HG03354 (cell line): ENCODE measurements at regions not wholly inside any gene's neighbourhood (a gene's known extent, or its start where the extent isn't known, plus 50 kb on each side); places are given as distances from the start of the nearest gene placed in this dataset.
"Not testable (repeated sequence)": the region's sequence is repeated elsewhere in the genome, so short reads cannot be mapped to it uniquely, and the experiment has no call there.

ENCODE experiments used
- ATAC-seq: cut with Tn5 transposase; IDR thresholded peaks from one replicate; pipeline ENCODE4 v1.9.1; 2021; ENCODE audit warnings: mild to moderate bottlenecking; ENCODE audit not compliant: unreplicated experiment, poor library complexity, severe bottlenecking

DNA sequence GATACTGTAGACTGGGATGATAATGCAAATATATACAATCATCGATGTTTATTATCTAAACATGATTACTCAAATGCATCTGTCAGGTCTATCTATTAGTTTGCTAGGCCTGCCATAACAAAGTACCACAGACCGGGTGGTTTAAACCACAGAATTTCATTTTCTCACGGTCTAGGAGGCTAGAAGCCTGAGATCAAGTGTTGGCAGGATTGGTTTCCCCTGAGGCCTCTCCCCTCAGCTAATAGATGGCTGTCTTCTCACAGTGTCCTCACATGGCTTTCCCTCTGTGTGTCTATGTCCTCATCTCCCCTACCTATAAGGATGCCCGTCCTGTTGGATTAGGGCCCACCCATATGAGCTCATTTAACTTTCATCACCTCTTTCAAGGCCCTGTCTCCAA lies 512.6 kb upstream of the SLC35B3 start:
- no peak for ATAC-seq

DNA sequence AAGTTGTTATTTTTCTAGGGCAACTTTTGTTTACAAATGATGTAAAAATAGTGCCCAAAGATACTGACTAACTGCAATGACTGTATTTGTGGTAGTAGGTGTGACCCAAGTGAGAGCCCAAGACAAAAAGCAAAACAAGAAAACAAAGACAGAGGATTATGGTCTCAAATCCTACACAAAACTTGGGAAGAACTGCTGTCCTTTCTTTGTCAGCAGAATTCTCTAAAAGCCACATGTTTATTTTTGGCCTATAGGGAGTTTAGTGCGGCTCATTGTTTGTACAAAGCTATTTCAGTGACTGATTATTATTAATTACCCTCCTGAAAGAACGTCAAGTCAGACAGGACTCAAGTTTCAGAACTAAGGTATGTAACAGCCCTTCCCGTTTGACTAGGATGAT lies 509.2 kb upstream of the SLC35B3 start:
- ATAC-seq: no peak

DNA sequence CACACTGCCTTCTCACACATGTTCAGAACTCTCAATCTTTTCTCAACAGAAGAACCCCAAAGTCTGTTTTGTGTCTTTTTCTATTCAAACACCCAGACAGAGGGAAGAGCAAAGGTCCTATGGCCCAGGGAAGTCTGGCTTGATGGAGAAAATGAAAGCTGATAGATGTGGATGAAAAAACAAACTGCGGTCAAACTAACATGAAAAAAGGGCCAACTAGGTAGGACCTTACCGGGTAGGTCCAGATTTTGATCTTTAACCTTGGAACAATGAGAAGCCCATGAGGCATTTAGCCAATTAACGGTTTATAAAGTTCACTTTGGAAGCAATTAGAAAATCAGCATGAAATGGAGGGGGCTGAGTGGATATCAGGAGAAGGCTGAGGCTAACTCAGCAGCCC lies 507.7 kb upstream of the SLC35B3 start:
- no peak for ATAC-seq

DNA sequence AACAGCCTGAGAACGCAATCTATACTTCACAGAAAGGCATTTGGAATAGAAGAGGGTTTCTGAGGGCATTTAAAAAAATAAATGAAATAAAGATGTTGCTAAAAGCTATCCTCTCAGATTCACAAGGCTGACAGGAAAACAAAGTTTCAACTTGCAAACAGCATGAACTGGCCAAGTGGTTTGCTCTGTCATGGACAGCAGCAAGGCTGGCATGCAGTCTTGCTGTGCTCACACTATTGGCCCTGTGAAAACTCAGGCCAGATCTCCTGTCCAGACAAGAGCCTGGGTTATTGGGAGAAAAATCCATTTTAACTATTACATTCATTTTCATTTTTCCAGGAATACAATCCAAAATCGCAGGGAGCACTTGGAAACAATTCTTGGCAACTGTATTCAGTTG lies 506.2 kb upstream of the SLC35B3 start:
- ATAC-seq: no peak

DNA sequence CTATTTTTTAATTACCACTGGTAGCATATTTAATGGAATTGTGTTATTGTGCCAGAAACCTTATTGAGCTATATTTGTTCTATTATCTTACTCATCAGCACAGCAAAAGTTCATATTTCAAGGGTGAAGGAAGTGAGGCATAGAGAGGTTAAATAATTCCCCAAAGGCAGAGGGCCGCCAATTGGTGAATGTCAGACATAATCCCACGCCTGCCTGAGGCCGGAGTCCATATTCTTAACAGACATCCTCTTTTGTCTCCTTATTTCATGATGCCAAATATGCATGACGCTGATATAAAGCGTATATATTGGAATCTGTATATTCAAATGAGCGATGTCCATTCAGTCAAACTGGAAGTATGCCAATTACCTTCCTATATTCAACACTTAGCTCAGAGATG lies 505.0 kb upstream of the SLC35B3 start:
- ATAC-seq: no peak

DNA sequence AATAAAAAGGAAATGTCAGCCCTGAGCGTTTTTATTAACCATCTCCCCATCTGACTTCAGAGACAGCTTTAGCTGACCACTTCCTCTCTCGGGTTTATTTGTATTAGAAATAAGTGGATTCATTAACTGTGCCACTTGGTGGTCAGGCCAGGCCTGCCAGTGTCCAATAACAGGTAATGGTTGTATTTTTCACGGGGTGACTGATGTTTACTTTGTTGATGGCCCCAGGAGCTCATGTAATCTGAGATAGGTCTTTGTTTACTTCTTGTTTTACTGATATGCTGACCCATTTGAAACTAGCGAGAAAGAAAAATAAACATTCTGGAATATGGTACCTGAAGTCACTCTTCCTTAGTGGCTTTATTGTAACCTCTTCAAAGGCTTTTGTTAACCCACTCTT lies 504.3 kb upstream of the SLC35B3 start:
- peak; percentile 68 for ATAC-seq

DNA sequence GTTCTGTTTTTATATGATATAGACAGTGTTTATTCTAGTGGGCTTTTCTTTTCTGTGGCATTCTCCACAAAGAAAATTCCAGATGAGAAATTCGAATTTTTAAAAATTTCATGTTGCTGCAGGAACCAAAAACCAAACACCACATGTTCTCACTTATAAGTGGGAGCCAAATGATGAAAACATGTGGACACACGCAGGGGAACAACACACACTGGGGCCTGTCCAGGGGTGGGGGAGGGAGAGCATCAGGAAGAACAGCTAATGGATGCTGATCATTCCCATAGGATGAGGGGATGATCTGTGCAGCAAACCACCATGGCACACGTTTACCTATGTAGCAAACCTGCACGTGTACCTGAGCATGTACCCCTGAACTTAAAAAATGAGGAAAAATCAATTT lies 499.0 kb upstream of the SLC35B3 start:
- ATAC-seq: no peak

DNA sequence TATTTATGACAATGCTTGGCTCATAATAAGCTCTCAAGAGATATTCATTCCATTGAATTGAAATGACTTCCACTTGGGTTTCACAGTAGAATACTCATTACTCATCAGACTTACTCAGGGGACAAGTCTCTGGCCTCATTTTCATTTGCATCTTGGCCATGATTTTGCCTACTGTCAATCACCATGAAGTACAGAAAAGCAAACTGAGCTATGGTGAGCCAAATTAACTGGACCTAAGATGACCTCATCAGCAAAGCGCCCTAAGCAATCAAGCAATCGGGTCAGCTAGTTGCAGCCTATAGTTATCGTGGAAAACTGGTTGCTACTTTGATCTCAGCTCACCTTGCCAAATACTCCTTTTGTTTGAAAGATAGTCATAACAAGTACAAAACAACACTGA lies 494.7 kb upstream of the SLC35B3 start:
- ATAC-seq: no peak

DNA sequence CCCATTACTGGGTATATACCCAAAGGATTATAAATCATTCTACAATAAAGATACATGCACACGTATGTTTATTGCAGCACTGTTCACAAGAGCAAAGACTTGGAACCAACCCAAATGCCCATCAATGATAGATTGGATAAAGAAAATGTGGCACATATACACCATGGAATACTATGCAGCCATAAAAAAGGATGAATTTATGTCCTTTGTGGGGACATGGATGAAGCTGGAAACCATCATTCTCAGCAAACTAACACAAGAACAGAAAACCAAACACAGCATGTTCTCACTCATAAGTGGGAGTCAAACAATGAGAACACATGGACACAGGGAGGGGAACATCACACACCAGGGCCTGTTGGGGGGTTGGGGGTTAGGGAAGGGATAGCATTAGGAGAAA lies 484.9 kb upstream of the SLC35B3 start:
- not testable (repeated sequence) for ATAC-seq

DNA sequence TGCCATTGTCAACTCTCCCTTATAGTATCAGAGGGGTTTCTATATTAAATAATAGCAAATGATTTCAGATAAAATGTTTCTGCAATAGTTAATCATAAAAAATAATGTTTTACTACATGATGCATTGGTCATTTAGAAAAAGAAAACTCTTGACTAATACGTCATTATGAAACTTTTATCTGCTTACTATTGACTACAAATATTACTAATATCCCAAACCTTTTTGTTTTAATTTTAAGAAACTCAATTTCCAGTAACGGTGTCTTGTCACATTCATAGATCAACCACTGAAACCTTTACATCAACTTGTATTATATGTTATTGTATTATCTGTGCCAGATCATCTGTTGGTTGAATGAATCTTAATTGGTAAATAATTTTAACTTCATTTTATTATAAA lies 482.9 kb upstream of the SLC35B3 start:
- no peak for ATAC-seq

DNA sequence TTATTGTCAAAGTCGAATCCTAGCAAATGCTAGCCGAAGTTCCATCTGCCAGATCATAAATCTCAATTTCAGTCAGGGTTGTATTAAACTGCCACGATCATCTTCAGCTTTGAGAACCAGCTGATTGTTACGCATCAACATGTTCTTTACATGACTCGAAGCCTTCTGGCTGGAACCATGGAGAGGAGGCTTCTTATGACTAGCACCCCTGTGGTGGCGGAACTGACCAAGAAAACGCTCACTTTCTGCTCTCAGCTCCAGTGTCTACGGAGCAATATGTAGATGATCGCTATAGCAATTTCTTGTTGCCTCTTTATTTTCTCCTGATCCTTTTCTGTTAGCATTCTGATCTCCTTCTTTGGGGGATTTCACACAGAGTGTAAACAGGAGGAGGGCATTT lies 479.4 kb upstream of the SLC35B3 start:
- ATAC-seq: no peak

DNA sequence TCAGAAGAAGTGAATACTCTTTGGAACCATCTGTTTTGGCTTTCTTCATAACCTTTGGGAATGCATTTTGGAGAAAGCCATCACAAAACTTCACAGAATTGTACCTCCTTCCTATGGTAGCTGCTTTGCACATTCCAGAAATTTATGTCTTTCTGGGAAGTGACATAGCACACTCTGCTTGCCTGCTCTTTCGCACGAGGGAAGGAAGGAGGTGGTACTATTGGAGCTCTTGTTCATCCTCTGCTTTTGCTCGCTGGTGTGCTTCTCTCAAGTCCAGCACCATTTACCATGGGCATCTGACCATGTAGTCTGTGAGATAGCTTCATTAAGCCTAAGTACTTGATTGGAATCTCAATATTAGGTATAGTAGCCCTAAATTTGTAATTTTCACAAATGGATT lies 473.3 kb upstream of the SLC35B3 start:
- no peak for ATAC-seq

DNA sequence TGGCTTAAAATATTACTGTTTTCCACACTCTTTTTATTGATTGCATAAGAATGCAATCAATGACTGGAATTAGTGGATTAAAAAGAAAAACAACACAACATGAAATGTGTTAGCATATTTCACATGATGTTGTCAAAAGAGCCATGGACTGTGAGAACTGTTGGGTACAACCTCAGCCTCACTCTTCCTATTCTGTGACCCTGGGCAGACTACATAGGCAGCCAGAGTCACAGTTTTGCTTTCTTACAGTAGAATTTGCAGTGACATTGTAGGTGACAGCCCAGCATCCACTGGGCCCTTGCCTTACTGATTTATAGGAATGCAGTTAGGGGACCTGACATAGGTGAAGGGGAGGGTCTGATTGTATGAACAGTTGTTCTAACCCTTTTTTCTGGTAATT lies 471.4 kb upstream of the SLC35B3 start:
- ATAC-seq: no peak

DNA sequence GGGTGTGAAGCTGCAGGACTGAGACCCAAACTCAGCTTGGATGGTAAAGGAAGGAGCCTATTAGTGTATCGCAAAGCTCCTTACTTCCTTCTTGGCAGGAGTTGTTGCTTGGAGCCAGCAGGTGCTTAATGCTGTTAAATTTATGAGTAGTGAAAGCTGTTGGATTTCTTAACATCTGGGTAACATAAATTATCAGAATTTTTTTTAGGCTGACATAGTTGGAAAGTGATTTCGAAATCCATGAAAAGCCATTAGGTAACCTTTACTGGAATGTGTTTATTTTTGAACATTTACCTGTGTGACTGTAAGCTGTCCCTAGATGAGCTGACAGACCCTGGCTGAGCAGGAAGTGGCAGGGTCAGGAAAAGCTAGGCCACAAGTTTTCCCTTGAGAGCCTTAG lies 470.4 kb upstream of the SLC35B3 start:
- ATAC-seq: no peak

DNA sequence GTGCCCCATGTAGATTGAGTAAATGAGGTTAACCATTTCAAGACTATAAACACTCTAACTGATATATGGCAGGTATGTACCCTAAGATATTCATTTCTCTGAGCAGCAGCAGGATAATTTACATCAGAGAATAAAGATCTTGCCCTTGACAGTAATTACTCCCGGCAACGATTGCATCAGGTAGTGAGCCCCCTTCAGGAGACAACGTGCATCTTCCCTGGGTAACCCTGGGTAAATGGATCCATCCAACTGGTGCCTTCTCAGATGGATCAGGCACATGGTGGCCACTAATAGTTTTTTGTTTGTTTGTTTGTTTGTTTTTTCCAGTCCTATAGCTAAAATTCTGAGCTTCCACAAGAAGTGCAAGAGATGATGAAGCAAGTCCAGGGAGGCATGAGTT lies 469.4 kb upstream of the SLC35B3 start:
- peak; percentile 73 for ATAC-seq

DNA sequence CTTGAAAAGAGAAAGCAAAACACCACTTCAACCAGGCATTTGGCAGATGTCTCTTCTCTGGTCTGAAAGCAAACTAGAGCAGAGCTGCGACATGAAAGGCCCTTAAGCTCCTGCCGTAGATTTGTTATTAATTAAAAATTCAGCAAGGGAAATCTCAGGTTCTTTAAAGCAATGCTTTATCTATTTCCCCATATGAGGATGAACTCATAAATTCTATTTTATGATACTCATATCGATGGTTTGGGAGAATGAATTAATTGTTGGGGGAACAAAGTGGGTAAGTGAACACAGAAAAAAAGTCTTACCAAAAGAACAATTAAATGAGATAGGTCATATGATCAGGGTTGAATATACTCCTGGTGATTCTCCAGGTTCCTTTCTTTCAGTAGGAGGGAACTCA lies 464.7 kb upstream of the SLC35B3 start:
- no peak for ATAC-seq

DNA sequence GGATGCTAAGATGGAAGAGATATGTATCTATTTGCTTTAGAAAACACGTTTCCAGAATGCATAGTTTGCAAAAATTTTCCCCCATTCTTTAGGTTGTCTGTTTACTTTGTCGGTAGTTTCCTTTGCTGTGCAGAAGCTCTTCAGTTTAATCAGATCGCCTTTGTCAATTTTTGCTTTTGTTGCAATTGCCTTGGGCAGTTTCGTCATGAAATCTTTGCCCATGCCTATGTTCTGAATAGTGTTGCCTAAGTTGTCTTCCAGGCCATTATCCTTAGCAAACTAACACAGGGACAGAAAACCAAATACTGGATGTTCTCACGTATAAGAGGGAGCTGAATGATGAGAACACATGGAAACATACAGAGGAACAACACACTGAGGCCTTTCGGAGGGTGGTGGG lies 454.2 kb upstream of the SLC35B3 start:
- ATAC-seq: no peak

DNA sequence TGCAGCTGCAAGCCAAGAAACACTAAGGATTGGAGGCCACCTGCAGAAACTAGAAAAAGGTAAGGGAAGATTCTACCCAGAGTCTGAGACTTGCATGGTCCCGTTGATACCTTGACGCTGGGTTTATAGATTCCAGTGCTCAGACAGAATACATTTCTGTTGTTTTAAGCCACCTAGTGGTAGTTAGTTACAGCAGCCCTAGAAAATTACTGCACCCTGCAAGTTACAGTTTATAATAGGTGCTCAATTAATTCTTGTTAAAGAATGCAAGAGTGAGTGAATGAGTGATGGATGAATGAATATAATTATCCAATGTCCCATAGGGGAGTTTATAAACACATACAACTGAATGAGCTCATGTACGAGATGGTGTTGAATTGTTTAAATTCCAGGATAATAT lies 453.1 kb upstream of the SLC35B3 start:
- no peak for ATAC-seq

DNA sequence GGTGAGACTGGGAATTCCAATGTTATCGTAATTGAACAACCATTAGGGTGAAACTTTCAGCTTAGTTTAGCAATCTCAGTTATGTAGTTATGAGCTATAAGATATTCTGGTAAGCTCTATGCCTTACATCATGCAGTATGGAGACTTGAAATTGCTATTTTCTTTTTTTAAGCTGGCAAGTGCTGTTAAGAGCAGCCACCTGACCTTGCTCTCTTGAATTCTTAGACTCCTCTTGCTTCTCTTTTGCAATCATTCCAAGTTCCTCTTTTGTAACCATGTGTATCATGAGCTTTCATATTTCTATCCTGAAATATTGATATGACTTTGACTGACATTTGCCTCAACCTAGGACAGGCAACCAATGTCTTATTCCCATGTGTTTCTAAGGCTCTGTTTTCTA lies 446.3 kb upstream of the SLC35B3 start:
- ATAC-seq: no peak

DNA sequence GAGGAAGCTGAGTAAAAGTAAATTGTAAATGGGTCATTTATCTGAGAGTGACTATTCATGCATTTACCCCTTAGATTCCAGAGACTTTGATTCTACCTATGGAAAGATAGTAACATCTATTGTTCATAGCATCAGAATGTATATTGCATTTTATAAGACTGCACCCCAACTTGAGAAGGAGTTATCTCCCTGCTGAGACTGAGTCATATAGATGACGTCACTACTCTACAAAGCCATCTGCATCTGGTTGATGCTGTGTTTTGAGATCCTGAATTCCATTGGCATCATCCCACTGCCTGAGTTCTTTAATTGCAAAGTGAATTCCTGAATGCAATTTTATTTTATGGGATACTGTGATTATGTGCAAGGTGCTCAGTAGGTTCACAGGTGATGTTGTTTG lies 444.0 kb upstream of the SLC35B3 start:
- no peak for ATAC-seq

DNA sequence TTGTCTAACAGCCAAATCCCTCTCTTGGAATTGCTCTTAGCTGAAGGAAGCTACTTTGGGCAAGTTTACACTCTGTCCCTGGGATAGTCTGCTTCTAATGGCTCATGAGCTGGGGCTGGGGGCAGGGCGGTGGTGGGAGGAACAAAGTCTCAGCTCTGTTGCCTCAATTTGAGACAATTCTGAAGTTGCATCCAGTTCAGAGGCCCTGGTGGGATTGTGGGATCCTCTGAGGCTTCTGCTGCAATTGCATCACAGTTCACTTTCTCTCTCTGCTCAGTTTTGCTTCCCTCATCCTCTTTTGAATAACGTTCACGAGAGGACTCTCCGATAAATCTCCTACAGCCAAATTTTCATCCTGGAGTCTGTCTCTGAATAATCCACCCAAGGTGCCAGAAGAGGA lies 440.6 kb upstream of the SLC35B3 start:
- no peak for ATAC-seq

DNA sequence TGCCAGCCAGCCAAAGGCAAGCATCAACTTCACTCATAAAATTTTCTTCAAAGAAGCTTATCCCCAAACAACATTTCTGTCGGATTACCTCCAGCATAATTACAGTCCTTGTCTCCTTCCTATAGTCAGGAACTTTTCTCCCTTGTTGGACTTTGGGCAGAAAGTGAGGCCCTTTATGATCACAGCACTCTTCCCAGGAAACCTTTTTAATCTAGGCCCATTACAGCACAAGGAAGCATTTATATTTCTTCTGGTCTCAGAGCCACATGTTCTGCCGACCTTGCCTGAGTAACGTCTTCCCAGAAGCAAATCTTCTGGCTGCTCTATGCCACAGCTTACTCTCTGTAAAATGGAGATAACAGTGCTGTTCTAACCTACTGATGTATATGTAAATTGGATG lies 437.2 kb upstream of the SLC35B3 start:
- no peak for ATAC-seq

DNA sequence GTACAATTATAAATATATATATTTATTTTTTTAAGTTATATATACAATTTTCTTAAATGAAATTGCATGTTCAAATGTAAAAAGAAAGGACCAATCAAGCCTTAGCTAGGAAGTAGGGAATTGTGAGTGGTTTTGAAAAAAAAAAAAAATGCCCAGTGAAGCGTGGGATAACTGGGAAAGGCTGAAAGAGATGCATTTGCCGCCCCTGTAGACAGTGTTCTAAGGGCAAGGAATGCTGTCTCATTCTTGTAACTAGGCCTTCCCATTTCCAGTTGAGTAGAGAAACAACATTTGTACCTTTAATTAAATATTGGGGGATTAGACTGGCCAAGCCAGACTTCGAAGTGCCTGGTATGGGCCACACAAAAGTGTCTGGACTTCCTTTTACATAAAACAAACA lies 430.1 kb upstream of the SLC35B3 start:
- ATAC-seq: no peak
